Lower leg skin (tissue), 3 donors: ENCODE measurements at regions not wholly inside any gene's neighbourhood (a gene's known extent, or its start where the extent isn't known, plus 50 kb on each side); places are given as distances from the start of the nearest gene placed in this dataset.

Source experiments
- CTCF ChIP-seq, 3 donors: fragments of 450-650 bp; IDR thresholded peaks; one replicate each; pipeline ENCODE4 v1.5.1; 2016; ENCODE audit warnings: antibody characterized with exemption in 3 of 3, mild to moderate bottlenecking in 3 of 3, moderate library complexity in 2 of 3
- POLR2A ChIP-seq, 2 donors: fragments of 450-650 bp; IDR thresholded peaks; one replicate each; pipeline ENCODE4 v1.6.1; 2016 to 2017; ENCODE audit warnings: antibody characterized with exemption in 2 of 2, mild to moderate bottlenecking in 1 of 2, moderate library complexity in 1 of 2

GRCh38 chr15:62883938-62884479 is 158.5 kb upstream of the TPM1 start:
- no peak for TF ChIP-seq POLR2A (IDR thresholded peaks at IDR 0.05)
- no peak for TF ChIP-seq CTCF (IDR thresholded peaks at IDR 0.05)
